ENCODE measurements at regions not wholly inside any gene's neighbourhood (a gene's known extent, or its start where the extent isn't known, plus 50 kb on each side); places are given as distances from the start of the nearest gene placed in this dataset.

DNA sequence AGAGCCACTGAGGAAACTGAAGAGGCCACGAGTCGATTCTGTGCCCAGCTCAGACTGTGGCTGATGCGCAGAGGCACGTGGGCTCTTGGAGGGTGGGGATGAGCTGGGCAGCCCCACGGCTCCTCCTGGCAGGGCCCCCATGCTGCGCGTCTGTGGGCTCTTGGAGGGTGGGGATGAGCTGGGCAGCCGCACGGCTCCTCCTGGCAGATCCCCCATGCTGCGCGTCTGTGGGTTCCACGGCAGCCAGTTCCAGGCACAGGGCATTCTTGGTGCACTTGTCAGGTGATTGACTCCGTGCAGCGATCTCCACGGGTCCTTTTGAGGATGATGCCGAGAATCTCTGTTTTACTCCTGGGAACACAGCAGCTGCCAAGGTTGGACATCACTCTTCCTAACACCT, 138.1 kb upstream of the ZNF236 start:
- DNase-seq, result no peak

DNA sequence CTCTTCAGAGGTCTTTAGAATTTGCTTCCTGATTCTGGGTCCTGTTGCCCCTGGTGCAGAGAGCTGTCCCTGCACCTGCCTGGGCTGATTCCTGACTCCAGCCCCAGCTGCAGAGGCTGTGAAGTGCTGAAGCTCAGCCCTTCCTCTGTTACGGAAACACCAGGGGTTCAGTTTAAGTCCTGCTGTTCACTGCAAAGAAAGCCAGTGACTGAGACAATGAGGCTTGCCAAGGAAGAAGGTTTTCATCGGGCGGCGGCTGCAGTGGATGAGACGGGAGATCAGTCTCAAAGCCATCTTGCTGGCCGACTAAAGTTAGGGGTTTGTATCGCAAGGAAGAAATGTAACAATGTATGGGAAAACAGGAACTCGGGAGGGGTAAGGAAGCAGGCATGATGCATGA, 142.4 kb upstream of the ZNF236 start:
- DNase-seq, result no peak

DNA sequence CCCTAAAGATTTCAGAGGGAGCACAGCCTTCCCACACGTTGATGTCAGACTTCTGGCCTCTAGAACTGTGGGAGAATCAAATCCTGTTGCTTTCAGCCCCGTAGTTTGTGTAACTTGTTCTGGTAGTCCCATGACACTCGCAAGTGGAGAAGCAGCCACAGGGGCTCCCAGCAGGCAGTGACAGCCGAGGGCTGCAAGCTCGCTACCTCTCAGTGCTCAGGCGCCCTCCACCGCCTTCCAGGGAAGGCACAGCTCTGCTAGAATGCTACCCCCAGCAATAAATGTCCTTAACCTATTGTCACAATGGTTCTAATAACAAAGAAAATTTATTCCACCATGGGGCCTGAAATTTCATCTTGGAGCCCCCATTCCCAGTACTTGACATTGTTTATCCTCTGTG, 143.1 kb upstream of the ZNF236 start:
- no peak for DNase-seq

DNA sequence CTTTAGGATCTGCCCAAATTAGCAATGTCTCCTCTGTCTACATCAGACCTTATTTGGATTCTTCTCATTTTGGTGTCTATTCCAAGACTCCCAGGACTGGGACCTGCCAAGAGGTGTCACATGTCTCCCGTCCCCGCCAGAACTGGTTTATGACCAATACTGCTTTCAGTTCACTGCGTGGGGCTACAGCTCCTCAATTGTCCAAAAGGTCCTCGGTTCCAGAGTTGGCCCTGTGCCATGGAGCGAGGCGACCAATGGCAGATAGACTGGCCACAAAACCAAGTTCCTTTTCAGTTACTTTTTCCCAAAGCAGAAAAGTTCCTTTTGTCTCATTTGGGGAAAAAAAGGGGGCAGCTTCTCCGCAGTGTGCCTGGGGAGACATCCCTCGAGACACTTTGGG, 144.1 kb upstream of the ZNF236 start:
- DNase-seq, result no peak

DNA sequence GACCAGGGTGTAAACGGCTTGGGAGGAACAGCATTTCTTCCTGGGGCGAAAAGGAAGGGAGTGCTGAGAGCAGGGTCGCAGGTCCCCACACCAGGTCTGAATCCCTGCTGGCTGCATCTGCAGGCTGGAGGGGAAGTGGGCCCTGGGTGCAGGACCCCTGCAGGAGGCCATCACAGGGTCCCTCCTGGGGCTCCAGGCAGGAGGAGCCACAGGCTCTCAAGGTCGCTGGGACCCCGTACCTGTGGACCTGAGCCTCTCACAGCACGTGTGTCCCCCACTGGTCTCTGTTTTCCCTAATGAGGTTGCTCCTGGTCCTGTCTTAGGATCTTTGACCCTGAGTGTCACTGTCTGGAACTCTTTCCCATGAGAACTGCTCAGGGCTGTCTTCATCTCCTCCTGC, 147.8 kb upstream of the ZNF236 start:
- no peak for DNase-seq

DNA sequence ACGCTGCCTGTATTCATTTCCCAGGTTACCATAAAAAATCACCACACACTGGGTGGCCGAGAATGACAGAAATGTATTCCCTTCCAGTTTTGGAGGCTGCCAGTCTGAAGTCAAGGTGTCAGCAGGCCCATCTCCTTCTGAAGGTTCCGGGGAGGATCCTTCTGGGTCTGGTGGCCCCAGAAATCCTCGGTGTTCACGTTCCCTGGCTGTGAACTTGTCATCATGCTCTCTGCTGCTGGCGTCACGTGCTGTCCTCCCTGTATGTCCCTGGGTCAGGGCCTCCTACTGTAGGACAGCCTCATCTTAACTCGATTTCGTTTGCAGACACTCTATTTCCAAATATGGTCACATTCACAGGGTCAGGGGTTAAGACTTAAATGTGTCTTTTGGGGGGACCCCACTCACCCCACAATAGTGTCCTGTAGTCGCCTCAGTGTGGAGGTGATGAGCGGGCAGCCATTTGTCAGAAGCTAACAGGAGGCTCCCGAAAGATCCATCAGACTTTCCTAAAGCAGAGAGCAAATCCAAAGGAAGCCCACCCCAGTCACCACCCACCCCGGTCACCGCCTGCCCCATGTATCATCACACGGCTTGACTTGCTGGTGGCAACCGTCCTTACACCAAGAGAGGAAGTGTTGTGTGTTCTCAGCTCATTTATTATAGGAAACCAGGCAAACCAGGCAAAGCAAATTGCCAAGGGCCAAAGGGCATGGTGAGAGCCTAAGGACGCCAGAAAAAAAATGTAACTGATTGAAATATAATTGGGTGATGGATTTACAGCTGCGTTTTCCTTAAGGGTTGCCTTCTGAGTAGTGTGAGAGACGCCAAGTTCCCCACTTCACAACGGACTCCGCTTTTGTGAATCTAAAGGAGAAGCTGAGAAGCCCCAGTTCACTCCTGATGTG, 148.8 kb upstream of the ZNF236 start:
- no peak for DNase-seq

DNA sequence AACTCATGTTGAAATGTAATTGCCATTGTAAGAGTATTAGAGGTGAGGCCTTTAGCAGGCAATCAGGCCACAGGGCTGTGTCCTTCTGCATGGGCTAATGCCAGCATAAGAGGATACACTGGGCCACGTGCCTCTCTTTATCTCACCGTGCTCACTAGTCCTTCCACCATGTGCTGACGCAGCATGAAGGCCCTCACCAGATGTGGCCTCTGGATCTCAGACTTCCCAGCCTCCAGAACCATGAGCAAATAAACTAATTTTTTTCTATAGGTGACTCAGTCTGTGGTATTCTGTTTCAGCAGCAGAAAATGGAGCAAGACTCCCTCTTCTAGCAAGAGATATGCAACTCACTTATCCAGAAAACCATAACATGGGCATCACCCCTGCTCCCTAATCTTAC, 149.7 kb upstream of the ZNF236 start:
- DNase-seq, result peak; percentile 12

DNA sequence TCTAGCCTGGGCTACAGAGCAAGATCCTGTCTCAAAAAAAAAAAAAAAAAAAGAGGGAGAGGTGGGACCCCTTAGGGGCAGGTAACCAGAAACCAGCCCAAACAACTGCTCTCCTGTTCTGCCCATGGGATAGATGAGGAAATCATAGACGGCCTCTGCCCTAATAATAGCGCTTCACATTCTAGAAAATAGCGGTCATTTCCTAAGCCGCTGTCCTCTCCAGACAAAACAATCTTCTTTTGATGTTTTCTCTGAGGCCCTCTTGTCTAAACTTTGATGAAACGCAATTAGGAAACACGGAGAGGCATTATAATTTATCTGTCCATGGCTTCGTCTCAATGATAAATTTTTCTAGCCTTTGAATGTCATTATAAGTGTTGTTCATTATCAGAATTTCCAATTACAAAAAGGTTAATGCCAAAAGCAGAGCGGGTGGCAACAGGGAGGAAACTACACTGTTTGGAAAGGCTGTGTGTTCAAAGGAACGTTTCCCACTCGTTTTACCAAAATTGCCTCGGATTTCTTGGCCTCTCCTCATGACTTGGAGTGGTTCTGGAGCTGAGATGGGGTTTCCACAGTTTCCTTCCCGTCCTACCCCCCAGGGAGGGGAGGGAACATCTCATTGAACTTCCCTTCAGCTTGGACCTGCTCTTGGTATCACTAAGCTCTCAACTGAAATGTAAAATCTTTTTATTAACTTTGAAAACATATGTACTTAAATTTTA, 151.6 kb upstream of the ZNF236 start:
- no peak for DNase-seq

DNA sequence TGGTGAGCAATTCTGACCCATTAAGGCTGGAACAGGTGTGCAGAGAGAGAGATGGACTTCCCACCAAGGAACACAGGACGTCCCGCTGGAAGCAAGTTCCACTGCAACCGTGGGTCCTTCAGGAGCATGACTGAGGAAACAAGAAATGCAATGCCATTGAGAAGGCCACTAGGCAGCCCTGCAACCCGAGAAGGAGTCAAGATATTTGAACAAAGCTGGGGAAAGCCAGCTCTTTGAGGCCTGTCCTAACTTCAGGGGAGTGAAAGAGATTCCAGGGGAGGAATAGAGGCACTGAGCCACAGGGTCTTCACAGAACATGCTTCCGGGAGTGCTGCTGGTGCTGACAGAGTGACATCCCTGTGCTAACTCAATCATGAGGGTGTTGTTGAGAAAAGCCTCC, 153.8 kb upstream of the ZNF236 start:
- DNase-seq, result no peak

DNA sequence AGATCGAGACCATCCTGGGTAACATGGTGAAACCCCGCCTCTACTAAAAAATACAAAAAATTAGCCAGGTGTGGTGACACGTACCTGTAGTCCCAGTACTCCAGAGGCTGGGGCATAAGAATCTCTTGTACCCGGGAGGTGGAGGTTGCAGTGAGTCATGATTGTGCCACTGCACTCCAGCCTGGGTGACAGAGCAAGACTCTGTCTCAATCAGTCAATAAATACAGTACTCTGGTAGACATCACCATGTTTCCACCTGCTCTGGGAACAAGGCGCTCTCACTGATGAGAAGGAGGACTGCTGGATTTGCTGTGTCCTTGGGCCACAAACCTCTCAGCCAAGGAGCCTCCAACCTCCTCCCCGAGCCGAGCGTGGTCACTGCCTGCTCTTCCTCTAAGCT, 154.2 kb upstream of the ZNF236 start:
- DNase-seq, result no peak

DNA sequence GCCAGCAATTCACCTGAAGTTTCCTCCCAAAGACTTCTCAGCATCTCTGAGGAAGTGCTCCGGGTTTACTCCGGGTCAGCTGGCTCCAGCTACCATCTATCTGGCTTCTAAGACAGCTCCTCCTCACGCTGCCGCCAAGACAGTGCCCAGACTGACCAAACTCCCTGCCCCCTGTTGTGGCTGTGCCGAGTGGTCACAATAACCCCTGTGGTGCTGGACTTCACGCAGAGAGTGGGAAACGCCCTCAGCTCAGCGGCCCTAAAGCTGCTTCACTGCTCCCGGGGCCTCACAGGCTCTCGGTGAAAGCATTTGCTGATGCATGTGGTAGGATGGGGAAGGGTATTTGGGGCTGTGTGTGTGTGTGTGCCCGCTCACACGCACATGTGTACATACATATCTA, 154.8 kb upstream of the ZNF236 start:
- no peak for DNase-seq

DNA sequence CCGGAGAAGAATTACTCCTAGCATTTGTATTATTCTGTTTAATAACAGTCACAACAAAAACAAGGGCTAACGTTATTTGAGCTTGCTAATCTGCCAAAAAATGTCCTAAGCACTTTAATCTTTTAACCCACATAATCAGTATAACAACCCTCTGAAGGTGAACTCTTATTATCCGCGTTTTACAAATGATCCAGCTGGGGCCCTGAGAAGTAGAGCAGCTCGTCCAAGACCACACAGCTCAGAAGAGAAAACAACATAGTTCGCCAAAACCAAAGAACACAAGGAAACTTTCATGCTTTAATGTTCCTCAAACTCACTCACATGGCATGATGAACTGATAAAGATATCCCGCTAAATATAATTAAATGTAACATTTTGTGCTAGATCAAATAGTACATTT, 159.7 kb upstream of the ZNF236 start:
- DNase-seq, result no peak

DNA sequence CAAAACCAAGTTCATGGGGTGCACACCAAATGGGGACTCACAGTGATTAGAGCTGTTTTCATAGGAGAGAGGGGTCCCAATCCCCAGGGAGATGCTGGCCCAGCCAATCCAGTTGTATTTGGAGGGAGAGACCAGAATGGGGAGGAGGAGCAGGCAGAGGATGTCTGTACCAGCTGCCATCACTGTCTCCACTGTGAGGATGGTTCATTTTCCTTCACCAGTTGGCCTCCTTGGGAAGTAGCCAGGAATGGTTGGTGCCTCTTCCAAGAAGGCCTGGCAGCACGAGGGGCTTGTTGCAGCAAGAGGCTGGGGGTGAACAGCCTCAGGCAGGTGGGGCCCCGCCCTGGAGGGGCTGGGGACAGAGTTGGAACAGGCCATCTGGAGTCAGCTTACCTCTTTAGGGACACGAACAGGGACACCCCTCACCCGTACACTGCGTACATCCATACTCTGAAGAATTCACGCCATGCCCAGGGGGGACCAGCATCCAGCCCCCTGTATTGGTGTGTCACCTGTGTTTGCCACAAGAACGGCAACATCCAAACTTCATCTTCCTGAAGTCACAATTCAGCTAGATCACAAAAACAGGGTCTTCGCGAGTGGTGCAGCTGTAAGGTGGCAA, 161.7 kb upstream of the ZNF236 start:
- no peak for DNase-seq

DNA sequence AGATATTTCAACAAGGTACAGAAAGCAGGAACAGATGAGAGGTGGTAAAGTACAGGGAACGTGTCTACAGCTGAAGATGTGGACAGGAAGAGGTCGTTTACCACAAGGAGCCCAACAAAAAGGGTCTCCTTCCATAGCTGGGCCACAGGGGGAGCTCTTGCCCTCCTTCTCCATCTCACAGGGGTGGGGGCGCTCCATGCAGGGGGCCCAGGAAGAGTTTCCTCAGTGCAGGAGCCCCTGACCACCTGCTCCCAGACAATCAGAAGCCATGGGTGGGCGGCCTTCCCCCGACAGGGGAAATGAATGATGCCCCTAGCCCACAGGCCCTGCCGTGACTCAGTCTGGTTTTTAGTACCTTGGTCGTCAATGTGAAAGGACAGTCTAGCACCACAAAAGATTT, 163.6 kb upstream of the ZNF516 start:
- no peak for DNase-seq

DNA sequence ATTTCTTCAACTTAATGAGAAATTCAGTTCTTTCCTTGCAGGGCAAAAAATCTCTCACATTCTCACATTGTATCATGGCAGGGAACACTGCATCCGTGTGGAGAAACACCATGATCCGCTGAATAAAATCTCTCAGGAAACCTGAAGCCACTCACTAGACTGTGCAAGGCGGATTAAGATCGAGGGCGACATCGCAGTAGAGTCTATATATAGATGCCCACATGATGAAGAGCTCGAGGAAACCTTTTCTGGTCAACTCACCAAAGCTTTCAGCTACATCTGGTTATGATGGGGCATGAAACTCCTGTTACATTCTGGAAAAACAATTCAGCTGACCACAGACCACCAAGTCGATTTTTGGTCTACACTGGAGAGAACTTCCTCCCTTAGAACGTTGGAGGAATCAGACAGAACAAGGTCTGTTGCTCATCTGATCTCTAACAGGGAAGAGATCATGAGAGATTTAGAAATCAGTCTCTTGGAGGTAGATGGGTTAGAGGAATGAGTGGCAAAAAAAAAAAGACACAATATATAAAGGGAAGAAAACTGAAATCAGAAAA, 162.9 kb upstream of the ZNF516 start:
- no peak for DNase-seq

DNA sequence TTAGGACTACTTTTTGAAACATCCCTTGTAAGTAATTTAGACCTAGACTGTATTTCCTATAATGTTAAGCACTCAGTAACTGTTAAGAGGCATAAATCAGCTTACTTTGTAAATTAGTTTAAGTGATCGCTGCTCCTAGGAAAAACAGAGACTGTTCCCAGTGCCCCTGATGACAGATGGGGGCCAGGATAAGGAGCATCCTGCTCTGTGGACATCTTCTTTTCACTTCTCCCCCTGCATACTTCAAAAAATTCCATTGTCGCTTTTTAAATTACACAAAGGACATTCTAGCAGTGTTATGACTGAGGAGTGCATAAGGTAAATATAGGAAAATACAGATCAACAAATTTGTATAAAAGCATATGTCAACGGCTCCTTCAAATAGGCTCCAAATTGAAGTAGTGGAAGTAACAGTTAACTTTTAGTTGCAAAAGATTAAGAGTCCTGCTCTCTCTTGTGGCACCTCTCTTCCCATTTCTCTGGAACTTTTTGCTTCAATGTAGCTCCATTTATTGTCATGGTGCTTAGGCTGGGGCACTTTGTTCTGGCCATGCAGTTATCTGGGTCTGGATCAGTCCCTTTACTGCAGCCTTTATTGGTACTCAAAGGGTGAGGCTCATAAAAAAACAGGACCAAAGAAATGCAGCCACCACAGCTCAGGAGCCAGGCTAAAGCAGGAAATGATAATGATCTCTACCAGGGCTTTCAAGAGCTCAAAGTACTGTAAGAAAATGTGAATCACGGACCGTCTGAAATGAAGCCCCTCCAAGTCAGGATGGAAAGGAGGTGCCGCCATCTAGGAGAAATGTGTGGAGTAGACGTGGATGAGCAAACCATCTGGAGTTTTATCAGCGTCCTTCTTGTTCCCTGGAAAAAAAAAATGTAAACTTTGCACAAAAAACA, 162.1 kb upstream of the ZNF516 start:
- DNase-seq, result no peak

DNA sequence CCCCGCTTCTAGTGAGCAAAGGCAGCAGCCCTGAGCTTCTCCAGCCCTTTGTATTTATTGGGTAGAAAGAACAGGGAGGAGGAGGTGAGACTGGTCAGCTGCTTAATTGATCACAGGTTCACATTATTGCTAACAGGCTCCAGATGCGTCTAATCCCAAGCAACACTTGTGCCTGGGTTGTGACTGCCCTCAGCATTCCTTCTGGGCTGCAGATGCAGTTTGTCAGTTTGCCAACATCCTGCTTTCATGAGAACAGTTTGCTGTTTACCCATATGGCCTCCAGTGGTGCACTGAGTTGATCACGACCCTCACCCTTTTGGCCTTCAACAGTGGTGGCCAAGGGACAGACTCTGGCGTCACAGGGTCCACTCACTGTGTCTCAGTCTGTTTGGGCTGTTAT, 159.5 kb upstream of the ZNF516 start:
- DNase-seq, result no peak

DNA sequence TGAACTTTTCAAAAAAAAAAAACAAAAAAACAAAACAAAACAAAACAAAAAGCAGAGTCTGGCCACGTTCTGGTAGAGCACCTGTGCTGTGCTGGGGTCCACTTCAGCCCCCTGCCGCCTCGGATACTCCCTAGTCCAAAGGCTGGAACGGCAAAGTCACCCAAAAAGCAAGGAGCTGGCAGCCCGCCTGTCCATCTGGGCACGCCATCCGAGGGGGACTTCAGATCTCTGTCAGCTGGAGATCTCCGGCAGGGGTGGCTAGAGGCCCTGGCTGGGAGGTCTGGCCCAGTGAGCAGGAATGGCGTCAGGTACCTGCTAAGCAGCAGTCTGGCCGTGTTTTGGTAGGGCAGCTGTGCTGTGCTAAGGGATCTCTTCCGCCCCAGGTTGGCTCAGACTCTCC, 152.3 kb upstream of the ZNF516 start:
- no peak for DNase-seq

DNA sequence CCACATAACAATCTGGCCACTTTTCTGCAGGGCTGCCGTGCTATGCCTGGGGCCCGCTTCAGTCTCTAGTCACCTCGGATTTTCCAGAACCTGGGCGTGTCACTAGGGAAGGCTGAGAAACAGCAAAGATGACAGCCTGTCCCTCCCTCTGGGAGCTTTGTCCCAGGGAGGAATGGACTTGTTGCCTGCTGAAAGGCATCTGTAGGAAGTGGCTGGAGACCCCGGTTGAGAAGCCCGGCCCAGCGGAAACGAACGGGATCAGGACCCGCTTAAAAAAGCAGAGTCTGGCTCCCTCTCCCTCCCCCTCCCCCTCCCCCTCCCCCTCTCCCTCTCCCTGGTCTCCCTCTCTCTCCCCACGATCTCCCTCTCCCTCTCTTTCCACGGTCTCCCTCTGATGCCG, 149.5 kb upstream of the ZNF516 start:
- DNase-seq, result no peak

DNA sequence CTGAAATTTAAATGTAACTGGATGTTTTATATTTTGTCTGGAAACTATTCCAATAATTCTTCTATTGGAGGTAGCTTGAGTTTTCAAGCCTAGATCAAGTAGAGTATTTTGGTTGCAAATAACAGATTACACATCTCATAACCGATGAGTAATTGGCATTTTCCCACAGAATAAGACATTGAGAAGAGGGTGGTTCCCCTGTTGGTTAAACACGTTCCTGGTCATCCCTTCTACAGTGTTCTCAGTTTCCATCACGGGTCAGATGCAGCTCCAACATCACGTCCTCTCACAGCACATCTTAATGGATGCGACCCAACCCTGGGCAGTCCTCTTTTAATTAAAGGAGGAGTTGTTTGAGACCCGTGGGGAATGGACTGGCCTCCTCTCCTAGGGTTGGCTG, 149.0 kb upstream of the ZNF516 start:
- no peak for DNase-seq

DNA sequence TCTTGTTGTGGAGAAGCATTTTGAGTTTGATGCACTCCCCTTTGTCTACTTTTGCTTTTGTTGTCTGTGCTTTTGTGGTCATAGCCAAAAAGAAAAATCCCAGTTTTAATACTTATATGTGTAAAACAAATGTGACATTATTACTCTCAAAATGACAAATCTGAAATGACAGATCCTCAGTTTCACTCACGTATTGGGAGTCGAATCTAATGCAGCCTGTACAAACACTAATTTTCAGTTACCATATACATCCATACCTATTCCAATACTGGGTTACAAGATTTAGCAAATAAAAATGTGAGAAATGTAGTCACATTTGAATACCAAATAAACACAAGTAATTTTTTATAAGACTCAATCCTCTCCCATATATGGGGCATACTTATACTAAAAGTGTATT, 148.2 kb upstream of the ZNF516 start:
- DNase-seq, result no peak

DNA sequence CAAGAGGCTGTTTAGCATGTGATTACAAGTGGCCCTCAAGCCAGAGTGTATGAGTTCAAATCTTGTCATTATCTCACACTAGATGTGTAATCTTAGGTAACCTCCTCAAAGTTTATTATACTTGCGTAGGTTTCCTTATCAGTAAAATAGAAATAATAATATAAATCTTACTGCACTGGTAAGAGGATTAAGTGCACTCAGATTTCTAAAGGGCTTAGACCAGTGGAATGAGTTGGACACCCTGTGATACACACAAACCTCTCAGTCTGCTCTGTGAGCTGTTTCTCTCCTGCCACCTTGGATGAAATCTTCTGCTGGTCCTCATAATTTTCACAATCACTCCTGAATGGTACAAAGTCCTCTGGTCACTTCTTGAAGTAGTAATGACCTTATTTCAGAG, 145.4 kb upstream of the ZNF516 start:
- DNase-seq, result no peak
